ENCODE measurements at regions not wholly inside any gene's neighbourhood (a gene's known extent, or its start where the extent isn't known, plus 50 kb on each side); places are given as distances from the start of the nearest gene placed in this dataset.

- Histone ChIP-seq H3K4ac (ENCODE audit: low read depth, low read length) (no peak overlapping the region), H3K27me3 (ENCODE audit: control insufficient read depth, insufficient read depth, low read length) (peaks cover 3% of the 10 kb centered on the region; the same call in 1 of the 2 replicates), H2BK20ac (ENCODE audit: low read depth, low read length) (no peak overlapping the region), H2BK5ac (ENCODE audit: low read depth, low read length, poor library complexity, severe bottlenecking) (no peak overlapping the region), H2AFZ (replicated peaks; ENCODE audit: low read length, poor library complexity) (no peak overlapping the region), H3K9me3 (ENCODE audit: control insufficient read depth, insufficient read depth, low read length) (no peaks in the 10 kb centered on the region), H4K5ac (ENCODE audit: low read depth, low read length) (no peak overlapping the region), H2AK9ac (replicated peaks; ENCODE audit: low read depth, low read length, poor library complexity) (no peak overlapping the region), H3K79me1 (ENCODE audit: low read depth in 1 of 2, low read length in 2 of 2) (no peaks in the 10 kb centered on the region), H3K9ac (ENCODE audit: low read depth, low read length) (no peak overlapping the region), H3K18ac (ENCODE audit: low read depth, low read length) (no peak overlapping the region), H3K27ac (ENCODE audit: insufficient read depth, low read length) (no peak overlapping the region), H3K14ac (replicated peaks; ENCODE audit: low read depth, low read length) (no peak overlapping the region), H2AK5ac (ENCODE audit: low read depth, low read length) (no peak overlapping the region), H3K9me1 (ENCODE audit: insufficient read depth, low read length) (no peaks in the 10 kb centered on the region), H3K4me1 (ENCODE audit: control insufficient read depth, insufficient read depth, low read length) (no peaks in the 10 kb centered on the region), H4K91ac (ENCODE audit: insufficient read depth, low read depth, low read length) (no peak overlapping the region), H2BK15ac (ENCODE audit: low read depth, low read length) (no peak overlapping the region), H2BK120ac (ENCODE audit: low read depth, low read length) (no peak overlapping the region), H3K23ac (ENCODE audit: low read depth, low read length) (no peak overlapping the region), H3K4me2 (ENCODE audit: low read depth, low read length) (no peak overlapping the region), H4K8ac (ENCODE audit: low read depth in 2 of 2, low read length in 2 of 2) (no peak overlapping the region), H4K20me1 (ENCODE audit: insufficient read depth, low read length) (no peaks in the 10 kb centered on the region), H3K36me3 (ENCODE audit: control insufficient read depth, insufficient read depth, low read length) (no peaks in the 10 kb centered on the region), H3K56ac (ENCODE audit: extremely low read depth, insufficient read depth, low read length) (no peak overlapping the region), H3K4me3 (ENCODE audit: insufficient read depth, low read depth, low read length) (no peak overlapping the region)
- WGBS, 2 experiments (ENCODE audit: extremely low coverage in 2 of 2, insufficient read length in 1 of 2), result no CpG with 5 or more reads among the region's 2 CpGs
- TF ChIP-seq ELK1 (IDR thresholded peaks at IDR 0.05; ENCODE audit: borderline replicate concordance, low read depth, low read length) (no peak), SMC3 (IDR thresholded peaks at IDR 0.05; ENCODE audit: low read depth, low read length) (no peak), MAFK (IDR thresholded peaks at IDR 0.05; ENCODE audit: low read depth, low read length) (no peak), RAD21 (IDR thresholded peaks at IDR 0.05; ENCODE audit: low read length) (no peak), MXI1 (IDR thresholded peaks at IDR 0.05; ENCODE audit: borderline replicate concordance, low read depth, low read length) (no peak), RFX5 (IDR thresholded peaks at IDR 0.05; ENCODE audit: low read depth, low read length) (no peak), CHD1 (IDR thresholded peaks at IDR 0.05; ENCODE audit: low read depth, low read length) (no peak), BHLHE40 (IDR thresholded peaks at IDR 0.05; ENCODE audit: low read depth, low read length) (no peak), USF2 (IDR thresholded peaks at IDR 0.05; ENCODE audit: low read depth, low read length) (no peak), POLR2A (IDR thresholded peaks at IDR 0.05; ENCODE audit: low read depth, low read length) (no peak)
- no peak for ATAC-seq (ENCODE audit: low read depth)
- BruUV-seq (replicated peaks), result no TSS peak
- DNase-seq, result no peak
- dilution Hi-C loops (cut with HindIII; ENCODE audit: low sequenced_read_pairs, unreplicated experiment) (no loop called here), intact Hi-C loops (cut with micrococcal nuclease) (no loop called here), in situ Hi-C loops (cut with MboI; ENCODE audit: low sequenced_read_pairs) (no loop called here)
- POLR2A ChIA-PET (ENCODE audit: unreplicated experiment), result no interaction called here
- CTCF ChIA-PET, result no interaction called here
Measured at GRCh38 chr20:57996936-57997890, 231.2 kb downstream of the ANKRD60 start.

Measured in IMR-90 (cell line).